ENCODE measurements at regions not wholly inside any gene's neighbourhood (a gene's known extent, or its start where the extent isn't known, plus 50 kb on each side); places are given as distances from the start of the nearest gene placed in this dataset.

- TF ChIP-seq CTCF (IDR thresholded peaks at IDR 0.05), result no peak
- ATAC-seq (ENCODE audit: low FRiP score), result no peak
- DNase-seq (ENCODE audit: low spot score), result no peak
These were observed 214.4 kb upstream of the CPEB2 start for GRCh38 chr4:14787894-14788293.

- TF ChIP-seq CTCF (IDR thresholded peaks at IDR 0.05), result no peak
- ATAC-seq (ENCODE audit: low FRiP score), result no peak
These were observed 211.8 kb upstream of the CPEB2 start for GRCh38 chr4:14790494-14790893.

GRCh38 chr4:14792702-14793227, 209.5 kb upstream of the CPEB2 start:
- ATAC-seq (ENCODE audit: low FRiP score) (no peak), DNase-seq (ENCODE audit: low spot score) (no peak)
- no peak for TF ChIP-seq CTCF (IDR thresholded peaks at IDR 0.05)

More at GRCh38 chr4:14790494-14790893, 211.8 kb upstream of the CPEB2 start:
- DNase-seq (ENCODE audit: low spot score), result no peak

GRCh38 chr4:14800977-14801376, 201.3 kb upstream of the CPEB2 start:
- ATAC-seq (ENCODE audit: low FRiP score) (no peak), DNase-seq (ENCODE audit: low spot score) (no peak)
- no peak for TF ChIP-seq CTCF (IDR thresholded peaks at IDR 0.05)

- TF ChIP-seq CTCF (IDR thresholded peaks at IDR 0.05), result no peak
- ATAC-seq (ENCODE audit: low FRiP score), result no peak
- DNase-seq (ENCODE audit: low spot score), result no peak
These were observed 199.7 kb upstream of the CPEB2 start for GRCh38 chr4:14802596-14802995.

- DNase-seq (ENCODE audit: low spot score) (no peak), ATAC-seq (ENCODE audit: low FRiP score) (no peak)
- TF ChIP-seq CTCF (IDR thresholded peaks at IDR 0.05), result no peak
These were observed 194.4 kb upstream of the CPEB2 start for GRCh38 chr4:14807856-14808255.

GRCh38 chr4:14809203-14809602, 193.1 kb upstream of the CPEB2 start:
- no peak for TF ChIP-seq CTCF (IDR thresholded peaks at IDR 0.05)
- no peak for ATAC-seq (ENCODE audit: low FRiP score)

More at GRCh38 chr4:14809203-14809602, 193.1 kb upstream of the CPEB2 start:
- no peak for DNase-seq (ENCODE audit: low spot score)
